Astrocyte of the cerebellum (primary cell): ENCODE measurements at regions not wholly inside any gene's neighbourhood (a gene's known extent, or its start where the extent isn't known, plus 50 kb on each side); places are given as distances from the start of the nearest gene placed in this dataset.

Experiments
- DNase-seq: peaks from one replicate; pipeline ENCODE4 v3.0.0-alpha.2; 2011; ENCODE audit warnings: low read depth
- H3K4me3 ChIP-seq: 2 replicates; pipeline ENCODE4 v1.5.1; 2011; ENCODE audit warnings: mild to moderate bottlenecking, low read depth, low read length, moderate library complexity
- CTCF ChIP-seq: IDR thresholded peaks from 2 replicates; pipeline ENCODE4 v1.5.1; 2012; ENCODE audit warnings: low read length, low read depth, moderate library complexity, mild to moderate bottlenecking; ENCODE audit errors: missing control alignments
- in situ Hi-C: cut with HindIII; loops from 2 replicates; pipeline ENCODE4 v1.10.0; 2017; ENCODE audit warnings: low sequenced_read_pairs

GRCh38 chr9:14530366-14530765, 162.9 kb downstream of the ZDHHC21 start:
- no peak overlapping the region for H3K4me3 ChIP-seq
- in situ Hi-C loops: loop anchor here (5.0 kb wide), 1 partner anchor 48 kb away; no protein-coding TSS in a partner anchor
- TF ChIP-seq CTCF: no peak
- no peak for DNase-seq

- TF ChIP-seq CTCF: no peak
- in situ Hi-C loops: loop anchor here (5.0 kb wide), 1 partner anchor 47 kb away; no protein-coding TSS in a partner anchor
Measured at GRCh38 chr9:14529629-14530028, 163.6 kb downstream of the ZDHHC21 start.

GRCh38 chr9:14529054-14529453, 164.2 kb downstream of the ZDHHC21 start:
- no peak overlapping the region for H3K4me3 ChIP-seq
- in situ Hi-C loops: no loop called here
- TF ChIP-seq CTCF: no peak
- DNase-seq: no peak

More at GRCh38 chr9:14529629-14530028, 163.6 kb downstream of the ZDHHC21 start:
- no peak for DNase-seq
- no peak overlapping the region for H3K4me3 ChIP-seq

GRCh38 chr9:14526504-14526903, 166.7 kb downstream of the ZDHHC21 start:
- H3K4me3 ChIP-seq: no peak overlapping the region
- DNase-seq: no peak
- in situ Hi-C loops: no loop called here
- no peak for TF ChIP-seq CTCF

- DNase-seq: no peak
- no peak overlapping the region for H3K4me3 ChIP-seq
- TF ChIP-seq CTCF: no peak
- in situ Hi-C loops: no loop called here
Measured at GRCh38 chr9:14525856-14526255, 167.4 kb downstream of the ZDHHC21 start.

- in situ Hi-C loops: no loop called here
- no peak for TF ChIP-seq CTCF
- no peak for DNase-seq
- no peak overlapping the region for H3K4me3 ChIP-seq
Measured at GRCh38 chr9:14524873-14525515, 168.2 kb downstream of the ZDHHC21 start.
